ENCODE measurements at regions not wholly inside any gene's neighbourhood (a gene's known extent, or its start where the extent isn't known, plus 50 kb on each side); places are given as distances from the start of the nearest gene placed in this dataset.
A peak's percentile ranks its signal among the peaks of the same experiment; 100 is the strongest.

DNA sequence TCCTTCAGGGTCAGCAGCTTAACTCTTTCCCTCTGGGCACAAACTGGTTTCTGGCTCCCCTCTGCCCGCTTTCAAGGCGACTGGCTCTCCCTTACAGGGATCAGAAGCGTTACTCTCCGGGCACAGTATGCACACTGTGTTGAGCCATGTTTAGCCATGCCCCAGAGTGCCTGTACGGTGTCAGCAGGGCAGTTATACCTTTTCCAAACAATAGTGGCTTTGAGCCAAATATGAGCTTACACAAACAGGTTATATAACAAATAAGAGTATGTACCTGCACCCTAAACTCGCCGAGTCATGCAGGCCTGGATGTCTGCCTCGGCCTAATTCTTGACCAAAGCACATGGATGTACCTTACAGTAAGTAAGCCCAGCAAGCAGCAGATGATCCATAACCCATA, 175.6 kb upstream of the ANKRD28 start:
- DNase-seq (ENCODE audit: low read depth): no peak
- H3K36me3 ChIP-seq (ENCODE audit: control insufficient read depth, insufficient read depth, low read length): no peaks in the 10 kb centered on the region
- H3K27me3 ChIP-seq (ENCODE audit: control insufficient read depth, insufficient read depth, low read length): no peaks in the 10 kb centered on the region
- no peak overlapping the region for H3K4me3 ChIP-seq (ENCODE audit: low read depth, low read length)
- TF ChIP-seq, protein P1, sequence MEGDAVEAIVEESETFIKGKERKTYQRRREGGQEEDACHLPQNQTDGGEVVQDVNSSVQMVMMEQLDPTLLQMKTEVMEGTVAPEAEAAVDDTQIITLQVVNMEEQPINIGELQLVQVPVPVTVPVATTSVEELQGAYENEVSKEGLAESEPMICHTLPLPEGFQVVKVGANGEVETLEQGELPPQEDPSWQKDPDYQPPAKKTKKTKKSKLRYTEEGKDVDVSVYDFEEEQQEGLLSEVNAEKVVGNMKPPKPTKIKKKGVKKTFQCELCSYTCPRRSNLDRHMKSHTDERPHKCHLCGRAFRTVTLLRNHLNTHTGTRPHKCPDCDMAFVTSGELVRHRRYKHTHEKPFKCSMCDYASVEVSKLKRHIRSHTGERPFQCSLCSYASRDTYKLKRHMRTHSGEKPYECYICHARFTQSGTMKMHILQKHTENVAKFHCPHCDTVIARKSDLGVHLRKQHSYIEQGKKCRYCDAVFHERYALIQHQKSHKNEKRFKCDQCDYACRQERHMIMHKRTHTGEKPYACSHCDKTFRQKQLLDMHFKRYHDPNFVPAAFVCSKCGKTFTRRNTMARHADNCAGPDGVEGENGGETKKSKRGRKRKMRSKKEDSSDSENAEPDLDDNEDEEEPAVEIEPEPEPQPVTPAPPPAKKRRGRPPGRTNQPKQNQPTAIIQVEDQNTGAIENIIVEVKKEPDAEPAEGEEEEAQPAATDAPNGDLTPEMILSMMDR (IDR thresholded peaks at IDR 0.05; ENCODE audit: insufficient read depth, low read length, poor library complexity, severe bottlenecking): no peak

DNA sequence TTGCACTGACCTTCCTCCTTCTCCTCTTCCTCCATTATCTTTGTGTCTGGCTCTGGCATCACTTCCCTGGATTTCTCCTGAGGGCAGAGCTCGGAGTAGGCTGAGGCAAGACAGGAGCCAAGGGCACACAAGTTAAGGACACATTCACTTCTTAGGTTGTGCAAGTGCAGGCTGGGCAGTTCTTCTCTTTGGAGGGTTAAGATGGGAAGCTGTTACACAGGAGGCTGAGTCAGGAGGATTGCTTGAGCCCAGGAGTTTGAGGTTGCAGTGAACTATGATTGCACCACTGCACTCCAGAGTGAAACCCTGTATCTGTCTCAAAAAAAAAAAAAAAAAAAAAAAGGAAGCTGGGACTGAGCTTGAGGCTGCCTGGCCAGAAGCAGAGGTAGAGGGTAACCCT, 176.2 kb upstream of the ANKRD28 start:
- H3K36me3 ChIP-seq (ENCODE audit: control insufficient read depth, insufficient read depth, low read length): no peaks in the 10 kb centered on the region
- DNase-seq (ENCODE audit: low read depth): no peak
- H3K4me3 ChIP-seq (ENCODE audit: low read depth, low read length): no peak overlapping the region
- no peaks in the 10 kb centered on the region for H3K27me3 ChIP-seq (ENCODE audit: control insufficient read depth, insufficient read depth, low read length)
- TF ChIP-seq, protein P1 (IDR thresholded peaks at IDR 0.05; ENCODE audit: insufficient read depth, low read length, poor library complexity, severe bottlenecking): no peak

DNA sequence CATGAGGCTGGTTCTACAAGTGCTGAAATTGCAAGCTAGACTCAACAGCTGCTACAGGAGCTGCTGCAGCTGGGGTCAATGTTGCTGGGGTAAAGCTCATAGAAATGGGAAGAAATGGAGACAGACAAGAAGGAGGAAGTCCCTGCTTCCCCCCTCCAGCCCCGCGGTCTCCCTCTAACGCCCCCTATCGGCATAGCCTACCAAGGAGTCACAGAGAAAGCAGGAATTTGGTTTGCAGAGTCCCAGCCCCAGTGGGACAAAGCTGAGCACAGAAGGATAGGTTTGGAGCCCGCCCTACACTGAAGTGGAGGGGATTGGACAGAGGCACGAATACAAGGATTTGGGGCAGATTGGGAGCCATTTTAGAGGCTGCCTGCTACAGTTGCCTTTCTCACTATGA, 176.9 kb upstream of the ANKRD28 start:
- DNase-seq (ENCODE audit: low read depth): no peak
- Histone ChIP-seq H3K36me3 (ENCODE audit: control insufficient read depth, insufficient read depth, low read length) (no peaks in the 10 kb centered on the region), H3K27me3 (ENCODE audit: control insufficient read depth, insufficient read depth, low read length) (no peaks in the 10 kb centered on the region), H3K4me3 (ENCODE audit: low read depth, low read length) (no peak overlapping the region)
- TF ChIP-seq, protein P1 (IDR thresholded peaks at IDR 0.05; ENCODE audit: insufficient read depth, low read length, poor library complexity, severe bottlenecking): peak; percentile 15

DNA sequence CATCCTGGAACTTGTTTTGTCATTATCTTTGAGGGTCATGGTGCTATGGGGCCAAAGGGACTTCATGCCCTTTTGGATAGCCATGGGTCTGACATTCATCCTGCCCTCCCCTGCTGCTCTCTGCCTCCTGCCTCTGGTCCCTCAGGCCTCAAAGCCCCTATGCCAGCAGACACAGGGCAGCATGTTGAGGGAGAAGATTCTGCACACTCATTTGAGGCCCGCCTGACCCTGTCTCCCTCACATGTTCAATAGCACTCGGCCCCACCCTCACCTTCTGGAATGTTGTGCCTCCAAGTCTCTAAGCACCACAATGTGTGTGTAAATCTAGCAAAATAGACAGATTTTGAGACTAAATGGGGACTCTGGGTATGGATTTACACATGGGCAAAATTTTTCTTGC, 178.7 kb upstream of the ANKRD28 start:
- Histone ChIP-seq H3K27me3 (ENCODE audit: control insufficient read depth, insufficient read depth, low read length) (no peaks in the 10 kb centered on the region), H3K36me3 (ENCODE audit: control insufficient read depth, insufficient read depth, low read length) (no peaks in the 10 kb centered on the region), H3K4me3 (ENCODE audit: low read depth, low read length) (no peak overlapping the region)
- TF ChIP-seq, protein P1 (IDR thresholded peaks at IDR 0.05; ENCODE audit: insufficient read depth, low read length, poor library complexity, severe bottlenecking): no peak
- no peak for DNase-seq (ENCODE audit: low read depth)

DNA sequence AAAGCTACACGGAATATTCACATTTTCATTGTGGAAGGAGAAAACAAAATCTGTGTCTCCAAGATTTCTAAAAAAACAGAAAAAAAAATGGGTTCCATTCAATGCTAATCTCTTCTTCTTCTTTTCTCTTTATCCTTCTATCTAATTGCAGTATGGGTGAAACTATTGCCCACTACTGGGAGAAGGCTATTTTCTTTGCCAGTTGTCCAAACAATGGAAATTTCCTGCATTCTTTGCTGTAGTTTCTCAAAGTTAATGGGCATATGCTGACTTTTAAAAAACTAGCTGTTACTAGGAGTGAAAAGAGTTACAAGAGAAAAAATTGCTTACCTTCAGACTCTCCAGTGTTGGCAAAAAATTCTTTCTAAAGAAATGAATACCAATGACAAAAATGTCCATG, 179.3 kb upstream of the ANKRD28 start:
- Histone ChIP-seq H3K36me3 (ENCODE audit: control insufficient read depth, insufficient read depth, low read length) (no peaks in the 10 kb centered on the region), H3K27me3 (ENCODE audit: control insufficient read depth, insufficient read depth, low read length) (no peaks in the 10 kb centered on the region), H3K4me3 (ENCODE audit: low read depth, low read length) (no peak overlapping the region)
- TF ChIP-seq, protein P1 (IDR thresholded peaks at IDR 0.05; ENCODE audit: insufficient read depth, low read length, poor library complexity, severe bottlenecking): no peak
- no peak for DNase-seq (ENCODE audit: low read depth)

DNA sequence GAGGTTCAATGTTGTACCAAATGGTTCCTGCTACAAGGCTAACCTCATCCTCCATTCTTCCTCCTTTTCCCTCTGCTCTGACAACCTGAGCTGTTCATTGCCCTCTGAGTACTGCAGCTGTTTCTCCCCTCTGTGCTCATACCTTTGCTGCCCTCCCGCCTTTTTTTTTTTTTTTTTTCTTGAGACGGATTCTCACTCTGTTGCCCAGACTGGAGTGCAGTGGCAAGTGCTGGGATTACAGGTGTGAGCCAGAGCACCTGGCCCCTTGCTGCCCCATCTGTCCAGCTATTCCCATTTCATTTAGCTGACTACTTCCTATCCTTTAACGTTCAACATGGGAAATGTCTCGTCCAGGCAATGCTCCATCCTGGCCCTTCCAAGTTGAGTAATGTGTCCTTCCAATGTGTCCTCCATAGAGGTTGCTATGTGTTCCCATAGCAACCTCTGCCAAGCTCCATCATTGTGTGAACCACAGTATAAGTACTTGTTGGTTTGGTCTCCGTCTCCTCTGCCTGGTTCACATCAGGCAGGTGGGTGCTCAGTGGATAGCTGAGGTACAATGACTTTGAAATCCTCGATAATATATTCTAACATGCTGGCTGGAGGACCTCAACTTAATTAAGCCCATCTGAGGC, 179.9 kb upstream of the ANKRD28 start:
- Histone ChIP-seq H3K27me3 (ENCODE audit: control insufficient read depth, insufficient read depth, low read length) (no peaks in the 10 kb centered on the region), H3K36me3 (ENCODE audit: control insufficient read depth, insufficient read depth, low read length) (no peaks in the 10 kb centered on the region), H3K4me3 (ENCODE audit: low read depth, low read length) (no peak overlapping the region)
- TF ChIP-seq, protein P1 (IDR thresholded peaks at IDR 0.05; ENCODE audit: insufficient read depth, low read length, poor library complexity, severe bottlenecking): no peak
- DNase-seq (ENCODE audit: low read depth): no peak
